PFSK-1 (cell line): ENCODE measurements at regions not wholly inside any gene's neighbourhood (a gene's known extent, or its start where the extent isn't known, plus 50 kb on each side); places are given as distances from the start of the nearest gene placed in this dataset.

Source experiments
- FOXP2 ChIP-seq: optimal IDR thresholded peaks from 2 replicates; pipeline ENCODE3; 2011; ENCODE audit warnings: borderline replicate concordance, control low read depth, inconsistent platforms; ENCODE audit not compliant: insufficient read depth; ENCODE audit errors: extremely low read length, extremely low read depth
- POLR2AphosphoS5 ChIP-seq: IDR thresholded peaks from 2 replicates; pipeline ENCODE4 v1.6.1; 2012; ENCODE audit warnings: low read depth, mild to moderate bottlenecking, control low read depth, low read length, moderate library complexity
- SIN3A ChIP-seq: IDR thresholded peaks from 2 replicates; pipeline ENCODE4 v1.6.1; 2012; ENCODE audit warnings: mild to moderate bottlenecking, low read length, moderate library complexity, borderline replicate concordance; ENCODE audit not compliant: insufficient read depth
- TAF1 ChIP-seq: IDR thresholded peaks from 2 replicates; pipeline ENCODE4 v1.6.1; 2012; ENCODE audit warnings: low read length, control low read depth, borderline replicate concordance; ENCODE audit not compliant: insufficient read depth
- TF ChIP-seq, protein P1 (sequence below), 2 experiments: IDR thresholded peaks; 2 replicates each; pipeline versions ENCODE4 v1.6.1 to v1.8.0; 2011 to 2012; ENCODE audit warnings: low read depth in 2 of 2, low read length in 2 of 2, control low read depth in 1 of 2, inconsistent platforms in 1 of 2, mild to moderate bottlenecking in 1 of 2, moderate library complexity in 1 of 2; ENCODE audit not compliant: insufficient read depth in 1 of 2

DNA sequence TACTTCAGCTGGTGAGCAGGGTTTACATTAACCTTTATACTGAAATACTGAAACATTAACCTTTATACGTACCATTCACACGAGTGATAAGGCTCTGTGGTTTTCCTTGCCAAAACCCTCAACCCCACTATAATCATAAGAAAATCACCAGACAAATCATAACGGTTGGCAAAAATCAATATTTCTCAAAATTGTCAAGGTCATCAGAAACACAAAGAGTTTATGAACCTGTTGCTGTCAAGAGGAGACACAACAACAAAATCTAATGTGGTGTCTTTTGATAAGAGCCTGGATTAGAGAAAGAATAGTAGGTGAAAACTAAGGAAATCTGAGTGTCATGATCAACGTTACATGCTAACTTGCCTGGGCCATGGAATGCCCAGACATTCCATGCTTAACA is 396.9 kb upstream of the TMEFF2 start:
- no peak for TF ChIP-seq POLR2AphosphoS5
- no peak for TF ChIP-seq TAF1
- TF ChIP-seq, protein P1, sequence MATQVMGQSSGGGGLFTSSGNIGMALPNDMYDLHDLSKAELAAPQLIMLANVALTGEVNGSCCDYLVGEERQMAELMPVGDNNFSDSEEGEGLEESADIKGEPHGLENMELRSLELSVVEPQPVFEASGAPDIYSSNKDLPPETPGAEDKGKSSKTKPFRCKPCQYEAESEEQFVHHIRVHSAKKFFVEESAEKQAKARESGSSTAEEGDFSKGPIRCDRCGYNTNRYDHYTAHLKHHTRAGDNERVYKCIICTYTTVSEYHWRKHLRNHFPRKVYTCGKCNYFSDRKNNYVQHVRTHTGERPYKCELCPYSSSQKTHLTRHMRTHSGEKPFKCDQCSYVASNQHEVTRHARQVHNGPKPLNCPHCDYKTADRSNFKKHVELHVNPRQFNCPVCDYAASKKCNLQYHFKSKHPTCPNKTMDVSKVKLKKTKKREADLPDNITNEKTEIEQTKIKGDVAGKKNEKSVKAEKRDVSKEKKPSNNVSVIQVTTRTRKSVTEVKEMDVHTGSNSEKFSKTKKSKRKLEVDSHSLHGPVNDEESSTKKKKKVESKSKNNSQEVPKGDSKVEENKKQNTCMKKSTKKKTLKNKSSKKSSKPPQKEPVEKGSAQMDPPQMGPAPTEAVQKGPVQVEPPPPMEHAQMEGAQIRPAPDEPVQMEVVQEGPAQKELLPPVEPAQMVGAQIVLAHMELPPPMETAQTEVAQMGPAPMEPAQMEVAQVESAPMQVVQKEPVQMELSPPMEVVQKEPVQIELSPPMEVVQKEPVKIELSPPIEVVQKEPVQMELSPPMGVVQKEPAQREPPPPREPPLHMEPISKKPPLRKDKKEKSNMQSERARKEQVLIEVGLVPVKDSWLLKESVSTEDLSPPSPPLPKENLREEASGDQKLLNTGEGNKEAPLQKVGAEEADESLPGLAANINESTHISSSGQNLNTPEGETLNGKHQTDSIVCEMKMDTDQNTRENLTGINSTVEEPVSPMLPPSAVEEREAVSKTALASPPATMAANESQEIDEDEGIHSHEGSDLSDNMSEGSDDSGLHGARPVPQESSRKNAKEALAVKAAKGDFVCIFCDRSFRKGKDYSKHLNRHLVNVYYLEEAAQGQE (IDR thresholded peaks at IDR 0.05; ENCODE audit: insufficient read depth in 1 of 2, low read depth in 2 of 2, low read length in 2 of 2) = no peak
- no peak for TF ChIP-seq SIN3A
- TF ChIP-seq FOXP2 = no peak
